GM23248 (cell line): ENCODE measurements at regions not wholly inside any gene's neighbourhood (a gene's known extent, or its start where the extent isn't known, plus 50 kb on each side); places are given as distances from the start of the nearest gene placed in this dataset.

ENCODE experiments used
- DNase-seq: peaks from one replicate; pipeline ENCODE4 v3.0.0-alpha.2; 2015
- H2AFZ ChIP-seq: fragments of 200-600 bp; sonication (generic); 2 replicates; pipeline ENCODE4 v1.6.1; 2016; ENCODE audit warnings: antibody characterized with exemption
- H3F3A ChIP-seq: fragments of 200-600 bp; sonication (generic); 2 replicates; pipeline ENCODE4 v1.6.1; 2016; ENCODE audit warnings: mild to moderate bottlenecking, antibody characterized with exemption, mixed run types; ENCODE audit not compliant: insufficient read depth
- H3K27ac ChIP-seq: fragments of 200-600 bp; sonication (generic); 2 replicates; pipeline ENCODE4 v1.5.1; 2016; ENCODE audit warnings: mild to moderate bottlenecking
- H3K27me3 ChIP-seq: fragments of 200-600 bp; sonication (generic); replicated peaks from 2 replicates; pipeline ENCODE4 v1.6.1; 2016; ENCODE audit warnings: mild to moderate bottlenecking; ENCODE audit not compliant: insufficient read depth
- H3K36me3 ChIP-seq: fragments of 200-600 bp; sonication (generic); 2 replicates; pipeline ENCODE4 v1.6.1; 2016; ENCODE audit warnings: low read depth, mild to moderate bottlenecking
- H3K4me1 ChIP-seq: fragments of 200-600 bp; sonication (generic); 2 replicates; pipeline ENCODE4 v1.6.1; 2016; ENCODE audit warnings: mild to moderate bottlenecking; ENCODE audit not compliant: insufficient read depth
- H3K4me2 ChIP-seq: fragments of 200-600 bp; sonication (generic); one replicate; pipeline ENCODE4 v1.6.1; 2016; ENCODE audit warnings: mild to moderate bottlenecking; ENCODE audit not compliant: unreplicated experiment
- H3K4me3 ChIP-seq: fragments of 200-600 bp; sonication (generic); 2 replicates; pipeline ENCODE4 v1.5.1; 2016; ENCODE audit warnings: mild to moderate bottlenecking
- H3K79me2 ChIP-seq: fragments of 200-600 bp; sonication (generic); 2 replicates; pipeline ENCODE4 v1.6.1; 2016; ENCODE audit warnings: mild to moderate bottlenecking; ENCODE audit not compliant: insufficient read depth
- H3K9ac ChIP-seq: fragments of 200-600 bp; sonication (generic); 2 replicates; pipeline ENCODE4 v1.6.1; 2016; ENCODE audit warnings: mild to moderate bottlenecking
- H3K9me2 ChIP-seq: fragments of 200-600 bp; sonication (generic); 2 replicates; pipeline ENCODE4 v1.6.1; 2016; ENCODE audit warnings: mixed run types, mild to moderate bottlenecking, moderate library complexity; ENCODE audit not compliant: insufficient read depth
- H3K9me3 ChIP-seq: fragments of 200-600 bp; sonication (generic); one replicate; pipeline ENCODE4 v1.6.1; 2017; ENCODE audit warnings: low read depth
- H4K20me1 ChIP-seq: fragments of 200-600 bp; sonication (generic); 2 replicates; pipeline ENCODE4 v1.6.0; 2016; ENCODE audit not compliant: insufficient read depth
- EZH2 ChIP-seq: fragments of 200-600 bp; sonication (generic); IDR thresholded peaks from 2 replicates; pipeline ENCODE4 v1.6.1; 2018; ENCODE audit warnings: antibody characterized with exemption, mild to moderate bottlenecking; ENCODE audit not compliant: insufficient read depth, poor library complexity, severe bottlenecking
- EZH2phosphoT487 ChIP-seq: fragments of 200-600 bp; sonication (generic); IDR thresholded peaks from 2 replicates; pipeline ENCODE4 v1.6.1; 2018; ENCODE audit warnings: antibody characterized with exemption, moderate library complexity, mild to moderate bottlenecking, low read depth; ENCODE audit not compliant: insufficient read depth
- WGBS, 2 experiments: methylation state at CpG; one replicate each; pipeline ENCODE4 v1.1.6; 2015 to 2017; ENCODE audit warnings: low lambda C conversion rate in 2 of 2, low coverage in 1 of 2; ENCODE audit errors: missing lambda C conversion rate in 2 of 2; 5-methylcytosine and 5-hydroxymethylcytosine counted together
- in situ Hi-C: fragments of 300-500 bp; cut with MboI; formaldehyde crosslinking; loops from 2 replicates; pipeline ENCODE4 v1.15.0; 2020

GRCh38 chr15:87527875-87528274 is 728.7 kb downstream of the NTRK3 start:
- WGBS, 2 experiments: 10 to 11% methylated on average over 2 of the region's 2 CpGs
- Histone ChIP-seq H2AFZ (no peak overlapping the region), H3K9me2 (no peaks in the 10 kb centered on the region), H3K79me2 (no peaks in the 10 kb centered on the region), H4K20me1 (no peaks in the 10 kb centered on the region), H3K9me3 (no peaks in the 10 kb centered on the region), H3F3A (no peaks in the 10 kb centered on the region), H3K36me3 (no peaks in the 10 kb centered on the region), H3K4me1 (no peaks in the 10 kb centered on the region), H3K9ac (no peak overlapping the region), H3K27ac (no peak overlapping the region), H3K4me2 (no peak overlapping the region), H3K4me3 (no peak overlapping the region), H3K27me3 (no peaks in the 10 kb centered on the region)
- in situ Hi-C loops: no loop called here
- TF ChIP-seq EZH2phosphoT487 (no peak), EZH2 (no peak)
- no peak for DNase-seq

- H3K79me2 ChIP-seq: no peaks in the 10 kb centered on the region
- H3K9ac ChIP-seq: no peak overlapping the region
- H3K9me3 ChIP-seq: no peaks in the 10 kb centered on the region
- H3K27me3 ChIP-seq: no peaks in the 10 kb centered on the region
- H4K20me1 ChIP-seq: no peaks in the 10 kb centered on the region
- no peak overlapping the region for H3K4me2 ChIP-seq
- H2AFZ ChIP-seq: no peak overlapping the region
- H3K9me2 ChIP-seq: no peaks in the 10 kb centered on the region
- TF ChIP-seq EZH2: no peak
- TF ChIP-seq EZH2phosphoT487: no peak
- H3K36me3 ChIP-seq: no peaks in the 10 kb centered on the region
- H3K27ac ChIP-seq: no peak overlapping the region
- H3K4me3 ChIP-seq: no peak overlapping the region
- no peak for DNase-seq
- in situ Hi-C loops: no loop called here
- WGBS, 2 experiments: 41 to 52% methylated on average over 4 of the region's 4 CpGs
- no peaks in the 10 kb centered on the region for H3F3A ChIP-seq
- no peaks in the 10 kb centered on the region for H3K4me1 ChIP-seq
These were observed 729.1 kb downstream of the NTRK3 start for GRCh38 chr15:87527416-87527815.

GRCh38 chr15:87523516-87523915 is 733.0 kb downstream of the NTRK3 start:
- in situ Hi-C loops: no loop called here
- Histone ChIP-seq H3K9me3 (no peaks in the 10 kb centered on the region), H3K36me3 (no peaks in the 10 kb centered on the region), H2AFZ (no peak overlapping the region), H3K9me2 (no peaks in the 10 kb centered on the region), H3K4me3 (no peak overlapping the region), H3K27ac (no peak overlapping the region), H3K4me2 (no peak overlapping the region), H3K27me3 (no peaks in the 10 kb centered on the region), H3K4me1 (no peaks in the 10 kb centered on the region), H3K79me2 (no peaks in the 10 kb centered on the region), H3K9ac (no peak overlapping the region), H4K20me1 (no peaks in the 10 kb centered on the region), H3F3A (no peaks in the 10 kb centered on the region)
- WGBS, 2 experiments: 9 to 22% methylated on average over 2 of the region's 2 CpGs
- TF ChIP-seq EZH2 (no peak), EZH2phosphoT487 (no peak)
- DNase-seq: no peak

- Histone ChIP-seq H3K9ac (no peak overlapping the region), H3K4me1 (no peaks in the 10 kb centered on the region), H3K4me2 (no peak overlapping the region), H3K9me2 (no peaks in the 10 kb centered on the region), H3K9me3 (no peaks in the 10 kb centered on the region), H4K20me1 (no peaks in the 10 kb centered on the region), H3K79me2 (no peaks in the 10 kb centered on the region), H3K4me3 (no peak overlapping the region), H2AFZ (no peak overlapping the region), H3K36me3 (no peaks in the 10 kb centered on the region), H3K27ac (no peak overlapping the region), H3K27me3 (no peaks in the 10 kb centered on the region), H3F3A (no peaks in the 10 kb centered on the region)
- 8 to 11% methylated on average over 1 of the region's 1 CpG for WGBS, 2 experiments
- no peak for DNase-seq
- in situ Hi-C loops: no loop called here
- TF ChIP-seq EZH2 (no peak), EZH2phosphoT487 (no peak)
These were observed 733.5 kb downstream of the NTRK3 start for GRCh38 chr15:87522997-87523396.

- Histone ChIP-seq H3K4me1 (no peaks in the 10 kb centered on the region), H3K36me3 (no peaks in the 10 kb centered on the region), H3K4me2 (no peak overlapping the region), H3K4me3 (no peak overlapping the region), H3K9me2 (no peaks in the 10 kb centered on the region), H3K9me3 (no peaks in the 10 kb centered on the region), H3K27me3 (no peaks in the 10 kb centered on the region), H3F3A (no peaks in the 10 kb centered on the region), H3K9ac (no peak overlapping the region), H3K27ac (no peak overlapping the region), H3K79me2 (no peaks in the 10 kb centered on the region), H4K20me1 (no peaks in the 10 kb centered on the region), H2AFZ (no peak overlapping the region)
- in situ Hi-C loops: no loop called here
- DNase-seq: no peak
- 8 to 16% methylated on average over 3 of the region's 3 CpGs for WGBS, 2 experiments
- TF ChIP-seq EZH2phosphoT487 (no peak), EZH2 (no peak)
These were observed 737.6 kb downstream of the NTRK3 start for GRCh38 chr15:87518957-87519356.
